T-helper 2 cell treated with Interferon-gamma antibody and Interleukin-4, amounts not matched to agents 100 ng/mL and 5 ng/mL, for 36 hours (primary cell): ENCODE measurements at regions not wholly inside any gene's neighbourhood (a gene's known extent, or its start where the extent isn't known, plus 50 kb on each side); places are given as distances from the start of the nearest gene placed in this dataset.

ENCODE experiments used
- intact Hi-C: fragments of 100-400 bp; cut with micrococcal nuclease; formaldehyde crosslinking; loops from one replicate; pipeline ENCODE4 v1.15.1; 2023

GRCh38 chr22:49642331-49642730 is 185.3 kb downstream of the BRD1 start:
- intact Hi-C loops = no loop called here

- intact Hi-C loops = no loop called here
Observed at GRCh38 chr22:49641770-49642313, 185.8 kb downstream of the BRD1 start.

- intact Hi-C loops = no loop called here
Observed at GRCh38 chr22:49640366-49641095, 187.1 kb downstream of the BRD1 start.

GRCh38 chr22:49639956-49640355 is 187.7 kb downstream of the BRD1 start:
- intact Hi-C loops = no loop called here

GRCh38 chr22:49638788-49639187 is 188.9 kb downstream of the BRD1 start:
- intact Hi-C loops = no loop called here

- intact Hi-C loops = no loop called here
Observed at GRCh38 chr22:49638001-49638400, 189.7 kb downstream of the BRD1 start.

GRCh38 chr22:49637255-49637760 is 190.4 kb downstream of the BRD1 start:
- intact Hi-C loops = no loop called here

GRCh38 chr22:49636649-49637048 is 191.0 kb downstream of the BRD1 start:
- intact Hi-C loops = no loop called here

GRCh38 chr22:49636214-49636613 is 191.5 kb downstream of the BRD1 start:
- intact Hi-C loops = no loop called here

GRCh38 chr22:49634006-49634772 is 193.5 kb downstream of the BRD1 start:
- intact Hi-C loops = no loop called here

GRCh38 chr22:49633010-49633324 is 194.7 kb downstream of the BRD1 start:
- intact Hi-C loops = no loop called here

GRCh38 chr22:49632199-49633009 is 195.3 kb downstream of the BRD1 start:
- intact Hi-C loops = no loop called here

GRCh38 chr22:49630448-49630946 is 197.2 kb downstream of the BRD1 start:
- intact Hi-C loops = no loop called here

GRCh38 chr22:49629586-49630447 is 197.9 kb downstream of the BRD1 start:
- intact Hi-C loops = no loop called here

- intact Hi-C loops = no loop called here
Observed at GRCh38 chr22:49629261-49629570, 198.5 kb downstream of the BRD1 start.

GRCh38 chr22:49628391-49629260 is 199.0 kb downstream of the BRD1 start:
- intact Hi-C loops = no loop called here

GRCh38 chr22:49627217-49628181 is 200.2 kb downstream of the BRD1 start:
- intact Hi-C loops = no loop called here

GRCh38 chr22:49626361-49627216 is 201.1 kb downstream of the BRD1 start:
- intact Hi-C loops = no loop called here
